ENCODE measurements at regions not wholly inside any gene's neighbourhood (a gene's known extent, or its start where the extent isn't known, plus 50 kb on each side); places are given as distances from the start of the nearest gene placed in this dataset.

- DNase-seq: no peak
These were observed 315.0 kb downstream of the TNS1 start for GRCh38 chr2:217687771-217688170.

GRCh38 chr2:217685255-217685605 is 317.6 kb downstream of the TNS1 start:
- DNase-seq: no peak

GRCh38 chr2:217684431-217685254 is 318.2 kb downstream of the TNS1 start:
- no peak for DNase-seq

DNA sequence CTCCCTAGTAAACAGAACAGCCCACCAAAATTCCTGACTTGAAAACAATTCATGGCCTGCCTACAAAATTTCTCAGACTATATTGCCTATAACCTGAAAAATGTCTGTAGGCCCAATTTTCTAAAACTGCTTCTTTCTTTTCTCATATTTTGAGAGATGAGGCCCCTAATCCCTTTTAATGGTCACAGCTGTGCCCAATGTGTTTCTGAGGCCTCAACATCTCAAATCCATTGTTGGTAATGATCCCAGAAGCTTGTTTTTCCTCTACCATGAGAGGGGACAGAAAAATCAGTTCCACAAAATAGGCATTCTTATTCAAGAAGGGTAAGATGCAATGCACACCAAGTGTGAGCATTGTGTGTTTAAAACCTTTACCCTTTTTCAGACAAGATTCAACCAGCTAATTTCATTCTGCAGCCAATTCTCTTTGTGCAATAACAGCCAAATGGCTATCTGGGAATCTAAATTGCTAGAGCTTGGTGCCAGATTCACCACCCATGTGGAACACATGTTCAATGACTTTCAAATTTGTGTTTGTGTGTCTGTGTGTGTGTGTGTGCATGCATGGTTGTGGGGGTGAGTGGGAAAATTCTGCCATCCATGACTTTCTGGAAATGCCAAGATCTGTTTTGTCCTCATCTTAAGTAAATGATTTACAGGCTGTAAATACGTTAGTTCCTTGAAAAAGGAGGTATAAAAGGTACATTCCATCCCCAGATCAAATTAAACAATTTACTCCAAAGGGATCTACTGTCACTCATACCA is 319.5 kb downstream of the TNS1 start:
- DNase-seq: no peak

- no peak for DNase-seq
These were observed 321.0 kb downstream of the TNS1 start for GRCh38 chr2:217681791-217682190.

DNA sequence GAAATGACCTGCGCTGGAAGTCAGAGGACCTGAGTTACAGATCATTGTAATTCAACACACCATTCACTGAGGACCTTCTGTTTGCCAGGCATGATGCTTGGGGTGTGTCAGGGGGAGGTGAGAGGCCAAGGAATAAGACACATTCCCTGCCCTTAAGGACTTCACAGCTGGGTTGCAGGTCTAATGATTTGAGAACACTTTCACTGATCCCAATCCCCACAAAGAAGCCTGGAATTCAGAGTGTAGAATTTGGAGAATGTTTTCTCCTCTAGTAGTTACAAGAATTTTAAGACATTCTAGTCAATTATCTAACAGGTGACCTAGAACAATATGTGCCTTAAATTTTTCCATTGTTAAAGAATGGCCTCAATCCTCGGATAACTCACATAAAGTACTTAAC is 322.4 kb downstream of the TNS1 start:
- no peak for DNase-seq

GRCh38 chr2:217673627-217674026 is 329.2 kb downstream of the TNS1 start:
- no peak for DNase-seq

GRCh38 chr2:217672472-217672871 is 330.3 kb downstream of the TNS1 start:
- DNase-seq: no peak

DNA sequence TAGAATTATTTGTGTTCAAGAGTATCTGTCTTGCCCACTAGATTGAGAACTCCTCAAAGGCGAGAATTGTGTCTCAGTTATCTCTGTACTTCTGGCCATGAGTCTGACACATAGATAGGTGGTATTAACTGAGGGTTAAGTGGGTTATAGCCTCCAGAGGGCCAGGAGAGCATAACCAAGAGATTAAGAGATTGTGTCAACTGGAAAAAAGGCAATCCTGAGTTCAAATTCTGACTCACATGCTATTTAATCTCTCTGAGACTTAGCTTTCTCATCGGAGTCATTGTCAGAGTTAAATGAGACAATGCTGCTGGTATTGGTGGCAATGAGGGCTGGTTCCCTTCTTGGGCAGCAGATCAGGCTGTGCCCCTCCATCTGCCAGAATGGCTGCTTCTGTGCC is 330.9 kb downstream of the TNS1 start:
- DNase-seq: no peak

GRCh38 chr2:217671075-217671474 is 331.7 kb downstream of the TNS1 start:
- DNase-seq: no peak

GRCh38 chr2:217669831-217670230 is 333.0 kb downstream of the TNS1 start:
- no peak for DNase-seq

- DNase-seq: no peak
These were observed 335.3 kb downstream of the TNS1 start for GRCh38 chr2:217667512-217667911.

DNA sequence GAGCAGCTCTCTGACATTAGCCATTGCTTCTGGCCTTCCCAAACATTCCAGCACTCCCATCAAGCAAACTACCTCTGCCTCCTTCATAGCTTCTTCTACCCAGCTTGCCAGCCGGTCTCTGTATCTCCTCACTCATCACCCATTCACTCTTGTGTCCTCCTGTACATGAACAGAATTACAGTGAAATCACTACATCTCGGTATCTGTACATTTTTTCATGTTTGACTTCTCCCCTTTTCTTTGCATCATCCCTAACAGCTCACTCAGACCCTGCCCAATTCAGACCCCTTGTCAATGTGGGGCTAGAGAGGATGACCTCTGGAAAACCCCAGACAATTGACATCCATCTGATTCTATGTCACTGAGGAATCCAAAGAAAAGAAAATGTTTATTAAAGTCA is 335.8 kb downstream of the TNS1 start:
- no peak for DNase-seq

DNA sequence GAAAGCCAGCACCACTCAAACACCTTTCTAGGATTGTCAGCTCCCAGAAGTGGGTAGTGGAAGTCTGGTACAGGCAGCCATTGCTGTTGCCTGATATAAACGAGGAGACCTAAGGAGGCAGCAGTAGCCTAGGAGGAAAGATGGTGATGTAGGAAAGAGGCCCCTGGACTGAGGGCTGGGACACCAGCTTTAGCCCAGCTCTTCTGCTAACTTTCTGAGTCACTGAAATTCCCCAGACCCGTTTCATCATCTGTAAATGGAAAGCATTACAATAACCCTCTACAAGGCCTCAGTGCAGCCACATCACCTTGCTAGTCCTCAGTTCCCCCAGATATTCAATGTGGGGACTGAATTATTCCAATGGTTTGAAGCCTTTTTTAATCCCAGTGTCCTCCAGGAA is 336.5 kb downstream of the TNS1 start:
- DNase-seq: no peak

DNA sequence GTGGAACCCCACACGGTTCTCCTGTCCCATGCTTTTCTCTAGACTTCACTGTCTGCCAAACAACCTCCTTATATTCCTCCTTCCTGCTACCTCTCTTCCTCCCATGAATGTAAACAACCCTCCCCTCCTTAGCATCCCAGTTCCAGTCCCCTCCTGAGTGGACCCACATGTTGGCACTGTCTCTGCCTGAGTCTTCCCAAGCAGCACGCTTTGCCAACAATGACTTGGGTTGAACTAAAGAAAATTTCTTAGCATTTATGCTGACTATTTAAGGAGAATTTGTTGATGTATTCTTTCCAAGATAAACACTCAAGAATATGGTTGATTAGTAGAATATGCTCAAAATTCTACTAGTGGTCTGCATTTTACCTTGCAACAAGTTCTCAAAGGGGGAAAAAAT is 338.0 kb downstream of the TNS1 start:
- no peak for DNase-seq

GRCh38 chr2:217662984-217663602 is 339.7 kb downstream of the TNS1 start:
- no peak for DNase-seq

DNA sequence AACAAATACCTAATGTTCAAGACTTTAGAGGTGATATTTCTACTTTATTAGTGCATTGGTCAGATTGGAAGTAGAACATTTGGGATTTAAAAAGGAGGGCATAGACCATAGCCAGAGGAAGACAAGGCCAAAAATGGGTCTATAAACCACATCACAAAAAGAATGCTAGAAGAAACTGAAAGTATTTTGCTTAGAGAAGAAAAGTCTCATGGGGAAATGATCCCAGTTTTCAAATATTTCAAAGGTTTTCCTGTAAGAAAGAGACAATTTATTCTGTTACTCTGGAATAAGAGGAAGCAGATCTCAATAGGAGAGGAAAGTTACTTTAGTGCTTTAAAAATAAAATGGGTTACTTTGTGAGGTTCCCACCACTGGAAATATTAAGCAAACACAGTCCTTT is 341.4 kb downstream of the TNS1 start:
- DNase-seq: no peak

GRCh38 chr2:217660423-217660822 is 342.4 kb downstream of the TNS1 start:
- DNase-seq: no peak

DNA sequence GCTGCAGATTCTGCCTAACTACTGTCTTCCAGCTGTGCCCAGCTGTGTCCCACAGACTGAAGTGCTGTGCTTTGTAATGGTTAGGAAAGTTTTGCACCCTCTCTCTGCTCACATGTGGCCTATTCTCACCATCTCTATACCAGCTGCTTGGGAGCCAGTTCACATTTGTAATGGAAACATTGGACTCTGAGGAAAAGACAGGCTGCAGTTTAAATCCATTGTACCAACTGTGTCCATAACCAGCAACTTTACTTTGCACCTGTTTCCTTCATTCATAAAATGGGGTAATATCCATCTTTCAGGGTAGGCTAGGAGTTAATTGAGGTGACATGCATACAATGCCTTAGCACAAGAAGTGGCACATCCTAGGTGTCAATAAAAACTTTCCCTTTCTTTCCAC is 344.0 kb downstream of the TNS1 start:
- no peak for DNase-seq

- DNase-seq: no peak
These were observed 345.5 kb downstream of the TNS1 start for GRCh38 chr2:217657252-217657651.

DNA sequence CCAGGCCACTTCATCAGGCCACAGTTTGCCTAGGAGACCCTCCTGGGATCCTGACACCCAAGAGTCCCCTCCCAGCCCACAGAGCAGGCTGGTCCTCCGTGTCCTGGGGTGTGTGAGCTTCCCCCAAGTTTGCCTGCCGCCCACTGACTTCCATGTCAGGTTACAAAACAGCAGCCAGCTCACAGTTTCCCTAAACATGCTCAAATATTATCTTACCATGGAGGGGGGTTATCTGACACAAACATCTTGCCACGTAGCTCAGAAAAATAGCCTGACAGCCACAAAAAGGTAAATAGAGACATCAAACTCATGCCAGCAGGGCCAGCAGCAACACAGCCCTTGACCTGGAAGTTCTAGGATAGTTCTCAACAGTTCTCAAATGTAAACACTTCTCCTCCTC is 346.5 kb downstream of the TNS1 start:
- DNase-seq: no peak

DNA sequence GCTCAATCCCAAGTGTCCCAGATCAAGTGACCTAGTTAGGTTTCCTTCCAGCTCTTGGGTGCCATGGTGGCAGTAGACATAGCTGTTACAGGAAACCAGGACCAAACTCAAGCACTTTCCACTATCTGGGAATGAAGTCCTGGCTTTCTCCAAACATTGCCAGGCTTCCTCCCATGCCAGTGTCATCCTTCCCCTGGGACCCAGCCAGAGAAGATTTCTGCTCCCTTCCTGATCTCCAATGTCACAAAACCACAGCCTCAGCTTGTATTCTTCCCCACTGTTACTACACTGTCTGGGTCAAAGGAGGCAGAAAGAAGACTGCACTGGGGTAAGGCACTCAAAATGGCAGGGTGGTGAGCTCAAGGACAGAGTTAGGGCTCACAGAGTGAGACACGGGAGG is 347.1 kb downstream of the TNS1 start:
- DNase-seq: no peak

DNA sequence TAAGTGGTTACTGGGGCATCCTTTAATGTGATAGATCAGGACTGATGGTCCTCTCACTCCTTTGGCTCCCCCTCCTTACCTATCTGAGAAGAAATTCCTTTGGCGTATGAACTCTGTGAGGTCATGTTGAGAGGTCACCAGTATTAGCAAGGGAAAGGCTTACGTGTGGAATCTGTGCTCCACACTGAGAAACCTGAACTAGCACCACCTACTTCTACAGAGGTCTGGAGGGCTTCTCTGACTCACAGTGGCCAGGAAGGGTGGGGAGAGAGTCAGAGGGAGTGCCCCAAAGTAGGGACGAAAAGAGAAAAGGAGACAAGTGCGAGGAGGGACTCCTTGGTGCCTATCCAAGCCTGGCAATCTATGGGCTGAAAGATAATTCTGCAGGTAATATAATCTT is 348.6 kb downstream of the TNS1 start:
- DNase-seq: no peak

Data from NCI-H1436 treated with DMSO at 0.1 percent for 48 hours (cell line).